Activated CD4-positive, alpha-beta memory T cell treated with anti-CD3 and anti-CD28 coated beads for 36 hours (primary cell): ENCODE measurements at regions not wholly inside any gene's neighbourhood (a gene's known extent, or its start where the extent isn't known, plus 50 kb on each side); places are given as distances from the start of the nearest gene placed in this dataset.

Source experiments
- CTCF ChIA-PET: fragments of 350-600 bp; sonication (Branson Sonifier 250); formaldehyde crosslinking; loops from one replicate; lab custom pipeline; 2021; ENCODE audit warnings: antibody characterized with exemption, inconsistent platforms; lab: Charles Lee
- POLR2A ChIA-PET: fragments of 350-600 bp; sonication (Branson Sonifier 250); formaldehyde crosslinking; loops from one replicate; lab custom pipeline; 2021; ENCODE audit warnings: antibody characterized with exemption; lab: Charles Lee
- DNase-seq: peaks from one replicate; pipeline ENCODE4 v3.0.0-alpha.2; 2020
- H3K27ac Mint-ChIP-seq: one replicate; pipeline ENCODE4 v1.8.0; 2021; ENCODE audit warnings: mixed read lengths
- H3K27me3 Mint-ChIP-seq: one replicate; pipeline ENCODE4 v1.8.0; 2021; ENCODE audit warnings: mixed read lengths
- H3K36me3 Mint-ChIP-seq: one replicate; pipeline ENCODE4 v1.8.0; 2021; ENCODE audit warnings: mixed read lengths
- H3K4me1 Mint-ChIP-seq: one replicate; pipeline ENCODE4 v1.8.0; 2021; ENCODE audit warnings: low read depth, mixed read lengths
- H3K4me3 Mint-ChIP-seq: one replicate; pipeline ENCODE4 v1.8.0; 2021; ENCODE audit warnings: mild to moderate bottlenecking, mixed read lengths
- H3K9me3 Mint-ChIP-seq: one replicate; pipeline ENCODE4 v1.8.0; 2021; ENCODE audit warnings: mixed read lengths
- intact Hi-C: fragments of 100-400 bp; cut with micrococcal nuclease; formaldehyde crosslinking; loops from one replicate; pipeline ENCODE4 v1.15.1; 2023

DNA sequence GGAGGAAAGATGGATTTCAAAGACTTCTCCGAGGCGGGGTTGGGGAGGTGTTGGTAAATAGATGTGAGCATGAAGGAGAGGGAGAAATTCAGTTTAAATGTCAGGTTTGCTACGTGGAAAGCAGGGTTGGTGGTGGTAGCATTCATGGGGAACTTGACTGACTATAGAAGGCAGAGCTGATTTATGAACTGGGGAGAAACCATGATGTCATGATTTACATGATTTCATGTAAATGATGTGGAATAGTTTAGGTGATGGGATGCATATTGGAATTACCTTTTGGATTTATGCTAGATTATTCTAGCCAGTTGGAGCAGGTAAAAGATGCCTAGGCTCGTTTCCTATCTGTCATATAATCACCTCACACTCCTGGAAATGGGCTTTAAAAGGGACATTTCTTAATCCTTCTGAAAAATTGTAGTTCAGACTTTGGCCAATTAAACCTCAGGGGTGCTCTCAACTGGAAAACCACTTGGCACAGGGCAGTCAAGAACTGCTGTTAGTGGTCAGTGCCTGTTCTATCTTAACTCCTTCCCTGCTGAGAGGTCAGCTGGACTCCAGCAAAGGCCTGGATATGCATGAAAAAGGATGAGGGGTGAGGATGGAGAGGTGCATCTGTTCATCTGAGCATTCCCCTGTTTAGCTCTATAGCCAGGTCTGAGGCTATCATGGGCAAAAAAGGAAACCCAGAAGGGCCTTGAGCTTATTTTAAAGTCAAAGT, 50.1 kb upstream of the BASP1 start:
- ChIA-PET CTCF (no interaction called here), POLR2A (no interaction called here)
- no peak overlapping the region for H3K4me3 Mint-ChIP-seq
- no peak for DNase-seq
- no peak overlapping the region for H3K27ac Mint-ChIP-seq
- H3K36me3 Mint-ChIP-seq: no peaks in the 10 kb centered on the region
- H3K27me3 Mint-ChIP-seq: no peaks in the 10 kb centered on the region
- intact Hi-C loops: no loop called here
- H3K4me1 Mint-ChIP-seq: no peaks in the 10 kb centered on the region
- peaks cover 2% of the 10 kb centered on the region for H3K9me3 Mint-ChIP-seq
